ENCODE measurements at regions not wholly inside any gene's neighbourhood (a gene's known extent, or its start where the extent isn't known, plus 50 kb on each side); places are given as distances from the start of the nearest gene placed in this dataset.
"Not testable (repeated sequence)": the region's sequence is repeated elsewhere in the genome, so short reads cannot be mapped to it uniquely, and the experiment has no call there.

DNA sequence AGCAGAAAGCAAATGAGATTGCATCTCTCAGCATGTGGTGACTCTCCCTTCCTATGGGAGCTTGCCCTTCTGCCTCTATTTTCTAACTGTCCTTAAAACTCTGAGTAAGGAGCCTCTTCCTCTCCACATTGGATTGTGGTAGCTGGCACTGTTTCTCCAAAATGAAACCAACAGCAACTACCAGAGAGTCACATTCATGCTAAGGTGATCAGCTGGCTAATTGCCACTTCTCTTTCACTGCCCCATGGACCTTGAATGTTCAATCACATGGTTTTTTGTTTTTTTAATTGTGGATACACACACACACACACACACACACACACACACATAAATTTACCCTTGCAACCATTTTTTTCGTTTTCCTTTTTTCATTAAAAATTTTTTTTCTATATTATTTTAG, 154.7 kb upstream of the TSC22D1 start:
- TF ChIP-seq POLR2AphosphoS5 (IDR thresholded peaks at IDR 0.05; ENCODE audit: low read depth, low read length) (no peak), SIN3A (IDR thresholded peaks at IDR 0.05; ENCODE audit: borderline replicate concordance, insufficient read depth, low read depth, low read length) (no peak), TCF7L2 (IDR thresholded peaks at IDR 0.05; ENCODE audit: low read depth, low read length) (no peak)
- TF ChIP-seq, protein P1, sequence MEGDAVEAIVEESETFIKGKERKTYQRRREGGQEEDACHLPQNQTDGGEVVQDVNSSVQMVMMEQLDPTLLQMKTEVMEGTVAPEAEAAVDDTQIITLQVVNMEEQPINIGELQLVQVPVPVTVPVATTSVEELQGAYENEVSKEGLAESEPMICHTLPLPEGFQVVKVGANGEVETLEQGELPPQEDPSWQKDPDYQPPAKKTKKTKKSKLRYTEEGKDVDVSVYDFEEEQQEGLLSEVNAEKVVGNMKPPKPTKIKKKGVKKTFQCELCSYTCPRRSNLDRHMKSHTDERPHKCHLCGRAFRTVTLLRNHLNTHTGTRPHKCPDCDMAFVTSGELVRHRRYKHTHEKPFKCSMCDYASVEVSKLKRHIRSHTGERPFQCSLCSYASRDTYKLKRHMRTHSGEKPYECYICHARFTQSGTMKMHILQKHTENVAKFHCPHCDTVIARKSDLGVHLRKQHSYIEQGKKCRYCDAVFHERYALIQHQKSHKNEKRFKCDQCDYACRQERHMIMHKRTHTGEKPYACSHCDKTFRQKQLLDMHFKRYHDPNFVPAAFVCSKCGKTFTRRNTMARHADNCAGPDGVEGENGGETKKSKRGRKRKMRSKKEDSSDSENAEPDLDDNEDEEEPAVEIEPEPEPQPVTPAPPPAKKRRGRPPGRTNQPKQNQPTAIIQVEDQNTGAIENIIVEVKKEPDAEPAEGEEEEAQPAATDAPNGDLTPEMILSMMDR (IDR thresholded peaks at IDR 0.05): no peak
- TF ChIP-seq, protein P2, sequence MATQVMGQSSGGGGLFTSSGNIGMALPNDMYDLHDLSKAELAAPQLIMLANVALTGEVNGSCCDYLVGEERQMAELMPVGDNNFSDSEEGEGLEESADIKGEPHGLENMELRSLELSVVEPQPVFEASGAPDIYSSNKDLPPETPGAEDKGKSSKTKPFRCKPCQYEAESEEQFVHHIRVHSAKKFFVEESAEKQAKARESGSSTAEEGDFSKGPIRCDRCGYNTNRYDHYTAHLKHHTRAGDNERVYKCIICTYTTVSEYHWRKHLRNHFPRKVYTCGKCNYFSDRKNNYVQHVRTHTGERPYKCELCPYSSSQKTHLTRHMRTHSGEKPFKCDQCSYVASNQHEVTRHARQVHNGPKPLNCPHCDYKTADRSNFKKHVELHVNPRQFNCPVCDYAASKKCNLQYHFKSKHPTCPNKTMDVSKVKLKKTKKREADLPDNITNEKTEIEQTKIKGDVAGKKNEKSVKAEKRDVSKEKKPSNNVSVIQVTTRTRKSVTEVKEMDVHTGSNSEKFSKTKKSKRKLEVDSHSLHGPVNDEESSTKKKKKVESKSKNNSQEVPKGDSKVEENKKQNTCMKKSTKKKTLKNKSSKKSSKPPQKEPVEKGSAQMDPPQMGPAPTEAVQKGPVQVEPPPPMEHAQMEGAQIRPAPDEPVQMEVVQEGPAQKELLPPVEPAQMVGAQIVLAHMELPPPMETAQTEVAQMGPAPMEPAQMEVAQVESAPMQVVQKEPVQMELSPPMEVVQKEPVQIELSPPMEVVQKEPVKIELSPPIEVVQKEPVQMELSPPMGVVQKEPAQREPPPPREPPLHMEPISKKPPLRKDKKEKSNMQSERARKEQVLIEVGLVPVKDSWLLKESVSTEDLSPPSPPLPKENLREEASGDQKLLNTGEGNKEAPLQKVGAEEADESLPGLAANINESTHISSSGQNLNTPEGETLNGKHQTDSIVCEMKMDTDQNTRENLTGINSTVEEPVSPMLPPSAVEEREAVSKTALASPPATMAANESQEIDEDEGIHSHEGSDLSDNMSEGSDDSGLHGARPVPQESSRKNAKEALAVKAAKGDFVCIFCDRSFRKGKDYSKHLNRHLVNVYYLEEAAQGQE (IDR thresholded peaks at IDR 0.05; ENCODE audit: insufficient read depth in 1 of 2, low read depth in 2 of 2, low read length in 1 of 2): no peak
- no peaks in the 10 kb centered on the region for H3K4me1 ChIP-seq (ENCODE audit: control insufficient read depth, insufficient read depth, low read length)
- BruUV-seq (replicated peaks): no TSS peak
- POLR2A ChIA-PET: no interaction called here
- no peaks in the 10 kb centered on the region for H3K9me3 ChIP-seq (ENCODE audit: control insufficient read depth, insufficient read depth, low read depth, low read length)
- H3K36me3 ChIP-seq (ENCODE audit: control insufficient read depth, insufficient read depth, low read length): no peaks in the 10 kb centered on the region
- CTCF ChIA-PET: no interaction called here
- ATAC-seq (no peak), DNase-seq (ENCODE audit: low read depth, low spot score) (no peak)
- in situ Hi-C loops (cut with HindIII; ENCODE audit: low pct_unique_long_range_greater_than_20kb, low sequenced_read_pairs) (no loop called here), intact Hi-C loops (cut with micrococcal nuclease; ENCODE audit: unreplicated experiment) (no loop called here)
- no peak overlapping the region for H3K4me3 ChIP-seq (ENCODE audit: low read depth in 2 of 2, low read length in 2 of 2)
- no peak overlapping the region for H3K27ac ChIP-seq (ENCODE audit: low read length)
- H3K27me3 ChIP-seq (ENCODE audit: control insufficient read depth, insufficient read depth, low read length): no peaks in the 10 kb centered on the region

DNA sequence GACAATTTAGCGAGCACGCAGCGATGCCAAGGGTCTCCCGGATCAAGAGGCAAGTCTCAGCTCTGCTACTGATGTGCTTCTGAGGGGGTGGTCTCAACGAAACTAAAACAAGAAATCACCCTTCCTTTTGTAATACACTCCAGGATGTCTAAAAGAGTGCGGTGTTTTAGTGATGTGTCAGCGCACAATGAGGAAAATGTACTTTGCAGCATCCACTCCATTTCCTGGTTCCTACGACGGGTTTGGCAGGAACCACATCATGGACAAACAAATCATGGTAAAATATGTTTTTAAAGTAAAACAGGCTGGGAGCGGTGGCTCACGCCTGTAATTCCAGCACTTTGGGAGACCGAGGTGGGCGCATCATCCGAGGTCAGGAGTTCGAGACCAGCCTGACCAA, 154.0 kb upstream of the TSC22D1 start:
- Histone ChIP-seq H3K4me1 (ENCODE audit: control insufficient read depth, insufficient read depth, low read length) (no peaks in the 10 kb centered on the region), H3K27ac (ENCODE audit: low read length) (no peak overlapping the region), H3K36me3 (ENCODE audit: control insufficient read depth, insufficient read depth, low read length) (no peaks in the 10 kb centered on the region), H3K4me3 (ENCODE audit: low read depth in 2 of 2, low read length in 2 of 2) (no peak overlapping the region), H3K27me3 (ENCODE audit: control insufficient read depth, insufficient read depth, low read length) (no peaks in the 10 kb centered on the region), H3K9me3 (ENCODE audit: control insufficient read depth, insufficient read depth, low read depth, low read length) (no peaks in the 10 kb centered on the region)
- ChIA-PET POLR2A (no interaction called here), CTCF (no interaction called here)
- in situ Hi-C loops (cut with HindIII; ENCODE audit: low pct_unique_long_range_greater_than_20kb, low sequenced_read_pairs) (no loop called here), intact Hi-C loops (cut with micrococcal nuclease; ENCODE audit: unreplicated experiment) (no loop called here)
- BruUV-seq (replicated peaks): no TSS peak
- no peak for DNase-seq (ENCODE audit: low read depth, low spot score)
- no peak for ATAC-seq
- TF ChIP-seq, protein P2 (IDR thresholded peaks at IDR 0.05; ENCODE audit: insufficient read depth in 1 of 2, low read depth in 2 of 2, low read length in 1 of 2): no peak
- TF ChIP-seq SIN3A (IDR thresholded peaks at IDR 0.05; ENCODE audit: borderline replicate concordance, insufficient read depth, low read depth, low read length) (no peak), POLR2AphosphoS5 (IDR thresholded peaks at IDR 0.05; ENCODE audit: low read depth, low read length) (no peak), TCF7L2 (IDR thresholded peaks at IDR 0.05; ENCODE audit: low read depth, low read length) (no peak)
- TF ChIP-seq, protein P1 (IDR thresholded peaks at IDR 0.05): no peak

DNA sequence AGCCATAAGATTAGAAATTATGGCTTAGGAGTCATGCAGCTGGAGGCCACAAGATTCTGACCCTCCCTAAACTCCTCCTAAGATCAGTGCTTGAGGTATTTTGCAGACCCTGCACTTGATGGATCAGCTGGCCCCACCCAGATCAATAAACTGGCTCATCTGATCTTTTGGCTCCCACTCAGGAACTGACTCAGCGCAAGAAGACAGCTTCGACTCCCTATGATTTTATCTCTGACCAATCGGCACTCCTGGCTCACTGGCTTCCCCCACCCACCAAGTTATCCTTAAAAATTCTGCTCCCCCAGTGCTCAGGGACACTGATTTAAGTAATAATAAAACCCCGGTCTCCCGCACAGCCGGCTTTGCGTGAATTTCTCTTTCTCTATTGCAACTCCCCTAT, 151.5 kb upstream of the TSC22D1 start:
- intact Hi-C loops (cut with micrococcal nuclease; ENCODE audit: unreplicated experiment); H3K36me3 ChIP-seq (ENCODE audit: control insufficient read depth, insufficient read depth, low read length); H3K9me3 ChIP-seq (ENCODE audit: control insufficient read depth, insufficient read depth, low read depth, low read length); in situ Hi-C loops (cut with HindIII; ENCODE audit: low pct_unique_long_range_greater_than_20kb, low sequenced_read_pairs); H3K27ac ChIP-seq (ENCODE audit: low read length); H3K4me1 ChIP-seq (ENCODE audit: control insufficient read depth, insufficient read depth, low read length); H3K27me3 ChIP-seq (ENCODE audit: control insufficient read depth, insufficient read depth, low read length); DNase-seq (ENCODE audit: low read depth, low spot score); H3K4me3 ChIP-seq (ENCODE audit: low read depth in 2 of 2, low read length in 2 of 2); CTCF ChIA-PET; BruUV-seq (replicated peaks); ATAC-seq; POLR2A ChIA-PET: not testable (repeated sequence)
